NT2/D1 (cell line): ENCODE measurements at regions not wholly inside any gene's neighbourhood (a gene's known extent, or its start where the extent isn't known, plus 50 kb on each side); places are given as distances from the start of the nearest gene placed in this dataset.

Experiments
- SUZ12 ChIP-seq: IDR thresholded peaks from 2 replicates; pipeline ENCODE4 v1.6.1; 2011; ENCODE audit not compliant: insufficient read length, insufficient read depth; ENCODE audit errors: extremely low read depth
- YY1 ChIP-seq: IDR thresholded peaks from 2 replicates; pipeline ENCODE4 v1.6.1; 2011; ENCODE audit not compliant: insufficient read length, insufficient read depth
- ZNF274 ChIP-seq: IDR thresholded peaks from 2 replicates; pipeline ENCODE4 v1.6.1; 2011; ENCODE audit warnings: mild to moderate bottlenecking, low read depth, low read length

GRCh38 chr5:123807177-123807945, 295.4 kb downstream of the CSNK1G3 start:
- no peak for TF ChIP-seq ZNF274
- TF ChIP-seq SUZ12, result no peak
- TF ChIP-seq YY1, result no peak
